ENCODE measurements at regions not wholly inside any gene's neighbourhood (a gene's known extent, or its start where the extent isn't known, plus 50 kb on each side); places are given as distances from the start of the nearest gene placed in this dataset.

DNA sequence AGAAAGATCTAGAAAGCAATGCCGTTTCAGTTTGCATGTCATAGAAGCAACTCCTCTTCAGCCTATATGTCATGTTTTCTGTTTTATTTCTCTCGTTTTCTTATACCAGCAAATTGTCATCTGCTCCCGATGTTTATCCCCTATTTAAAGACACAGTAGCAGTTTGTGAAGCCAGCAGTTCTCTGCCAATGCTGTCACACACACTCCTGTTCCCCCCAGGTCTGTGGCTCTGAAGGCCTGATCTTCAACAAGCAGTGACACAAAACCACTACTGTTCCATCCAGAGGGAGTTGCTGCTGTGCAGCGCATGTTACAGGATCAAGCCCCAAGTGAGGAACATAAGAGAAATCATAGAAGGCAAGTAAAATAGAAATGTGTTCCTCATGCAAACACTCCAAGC, 364.1 kb upstream of the SLC30A5 start:
- Histone ChIP-seq H3K9me3 (ENCODE audit: control insufficient read depth, insufficient read depth, low read length) (no peaks in the 10 kb centered on the region), H3F3A (ENCODE audit: control insufficient read depth, insufficient read depth) (no peaks in the 10 kb centered on the region), H3K27me3 (ENCODE audit: control insufficient read depth, low read length) (no peaks in the 10 kb centered on the region), H3K4me3 (ENCODE audit: low read length) (no peak overlapping the region), H3K4me2 (ENCODE audit: low read length) (no peak overlapping the region), H3K9me2 (replicated peaks; ENCODE audit: control insufficient read depth, low read length) (no peaks in the 10 kb centered on the region), H3K4me1 (ENCODE audit: control insufficient read depth, low read length) (no peaks in the 10 kb centered on the region), H4K20me1 (ENCODE audit: control insufficient read depth, insufficient read depth, low read depth, low read length) (no peaks in the 10 kb centered on the region), H3K36me3 (ENCODE audit: control insufficient read depth, low read length) (no peaks in the 10 kb centered on the region), H3K79me2 (ENCODE audit: control insufficient read depth, low read length) (no peaks in the 10 kb centered on the region), H3K27ac (ENCODE audit: low read depth, low read length) (no peak overlapping the region)
- TF ChIP-seq, protein P1, sequence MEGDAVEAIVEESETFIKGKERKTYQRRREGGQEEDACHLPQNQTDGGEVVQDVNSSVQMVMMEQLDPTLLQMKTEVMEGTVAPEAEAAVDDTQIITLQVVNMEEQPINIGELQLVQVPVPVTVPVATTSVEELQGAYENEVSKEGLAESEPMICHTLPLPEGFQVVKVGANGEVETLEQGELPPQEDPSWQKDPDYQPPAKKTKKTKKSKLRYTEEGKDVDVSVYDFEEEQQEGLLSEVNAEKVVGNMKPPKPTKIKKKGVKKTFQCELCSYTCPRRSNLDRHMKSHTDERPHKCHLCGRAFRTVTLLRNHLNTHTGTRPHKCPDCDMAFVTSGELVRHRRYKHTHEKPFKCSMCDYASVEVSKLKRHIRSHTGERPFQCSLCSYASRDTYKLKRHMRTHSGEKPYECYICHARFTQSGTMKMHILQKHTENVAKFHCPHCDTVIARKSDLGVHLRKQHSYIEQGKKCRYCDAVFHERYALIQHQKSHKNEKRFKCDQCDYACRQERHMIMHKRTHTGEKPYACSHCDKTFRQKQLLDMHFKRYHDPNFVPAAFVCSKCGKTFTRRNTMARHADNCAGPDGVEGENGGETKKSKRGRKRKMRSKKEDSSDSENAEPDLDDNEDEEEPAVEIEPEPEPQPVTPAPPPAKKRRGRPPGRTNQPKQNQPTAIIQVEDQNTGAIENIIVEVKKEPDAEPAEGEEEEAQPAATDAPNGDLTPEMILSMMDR (IDR thresholded peaks at IDR 0.05; ENCODE audit: low read depth, low read length, poor library complexity, severe bottlenecking): no peak
- TF ChIP-seq EZH2phosphoT487 (IDR thresholded peaks at IDR 0.05; ENCODE audit: borderline replicate concordance, low read length): no peak

- no peaks in the 10 kb centered on the region for H4K20me1 ChIP-seq (ENCODE audit: control insufficient read depth, insufficient read depth, low read depth, low read length)
- H3K79me2 ChIP-seq (ENCODE audit: control insufficient read depth, low read length): no peaks in the 10 kb centered on the region
- no peaks in the 10 kb centered on the region for H3K9me3 ChIP-seq (ENCODE audit: control insufficient read depth, insufficient read depth, low read length)
- no peaks in the 10 kb centered on the region for H3K9me2 ChIP-seq (replicated peaks; ENCODE audit: control insufficient read depth, low read length)
- H3K36me3 ChIP-seq (ENCODE audit: control insufficient read depth, low read length): no peaks in the 10 kb centered on the region
- H3F3A ChIP-seq (ENCODE audit: control insufficient read depth, insufficient read depth): no peaks in the 10 kb centered on the region
- H3K27ac ChIP-seq (ENCODE audit: low read depth, low read length): no peak overlapping the region
- H3K4me2 ChIP-seq (ENCODE audit: low read length): no peak overlapping the region
- no peaks in the 10 kb centered on the region for H3K4me1 ChIP-seq (ENCODE audit: control insufficient read depth, low read length)
- H3K4me3 ChIP-seq (ENCODE audit: low read length): no peak overlapping the region
- H3K27me3 ChIP-seq (ENCODE audit: control insufficient read depth, low read length): no peaks in the 10 kb centered on the region
- no peak for TF ChIP-seq EZH2phosphoT487 (IDR thresholded peaks at IDR 0.05; ENCODE audit: borderline replicate concordance, low read length)
- TF ChIP-seq, protein P1 (IDR thresholded peaks at IDR 0.05; ENCODE audit: low read depth, low read length, poor library complexity, severe bottlenecking): no peak
Observed at GRCh38 chr5:68730220-68730978, 363.4 kb upstream of the SLC30A5 start.

DNA sequence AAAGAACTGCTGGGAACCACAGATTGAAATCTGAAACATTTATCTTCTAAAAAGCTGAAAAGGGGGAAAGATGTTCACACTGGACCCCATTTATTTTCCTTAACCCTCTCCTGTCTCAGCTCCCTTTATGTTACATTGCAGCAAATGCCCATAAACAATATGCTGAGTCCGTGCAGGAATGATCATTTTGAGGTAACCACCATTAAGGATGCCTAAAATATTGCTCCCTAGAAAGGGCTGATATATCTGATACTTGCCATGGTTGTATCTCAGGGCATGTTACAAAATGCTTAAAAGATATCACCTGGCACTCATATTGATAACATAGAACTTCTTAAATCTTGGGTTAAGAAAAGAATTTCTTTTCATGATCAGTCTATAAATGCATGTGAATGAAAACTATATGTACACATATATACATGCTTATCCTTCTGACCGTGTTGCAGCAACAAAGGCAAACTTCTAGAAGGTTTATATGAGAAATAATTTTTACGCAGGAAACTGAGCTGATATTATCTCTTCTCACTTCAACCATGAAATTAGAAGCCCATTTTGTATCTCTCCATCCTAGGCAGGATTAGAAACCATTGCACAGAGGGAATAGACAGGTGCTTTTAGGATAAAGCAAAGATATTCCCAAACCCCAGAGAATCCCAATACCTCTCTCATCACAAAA, 362.7 kb upstream of the SLC30A5 start:
- Histone ChIP-seq H3F3A (ENCODE audit: control insufficient read depth, insufficient read depth) (no peaks in the 10 kb centered on the region), H3K9me3 (ENCODE audit: control insufficient read depth, insufficient read depth, low read length) (no peaks in the 10 kb centered on the region), H3K4me2 (ENCODE audit: low read length) (no peak overlapping the region), H4K20me1 (ENCODE audit: control insufficient read depth, insufficient read depth, low read depth, low read length) (no peaks in the 10 kb centered on the region), H3K79me2 (ENCODE audit: control insufficient read depth, low read length) (no peaks in the 10 kb centered on the region), H3K4me1 (ENCODE audit: control insufficient read depth, low read length) (no peaks in the 10 kb centered on the region), H3K36me3 (ENCODE audit: control insufficient read depth, low read length) (no peaks in the 10 kb centered on the region), H3K27me3 (ENCODE audit: control insufficient read depth, low read length) (no peaks in the 10 kb centered on the region), H3K27ac (ENCODE audit: low read depth, low read length) (no peak overlapping the region), H3K4me3 (ENCODE audit: low read length) (no peak overlapping the region), H3K9me2 (replicated peaks; ENCODE audit: control insufficient read depth, low read length) (no peaks in the 10 kb centered on the region)
- TF ChIP-seq, protein P1 (IDR thresholded peaks at IDR 0.05; ENCODE audit: low read depth, low read length, poor library complexity, severe bottlenecking): no peak
- TF ChIP-seq EZH2phosphoT487 (IDR thresholded peaks at IDR 0.05; ENCODE audit: borderline replicate concordance, low read length): no peak

All from DOHH2 (cell line).